ENCODE measurements at regions not wholly inside any gene's neighbourhood (a gene's known extent, or its start where the extent isn't known, plus 50 kb on each side); places are given as distances from the start of the nearest gene placed in this dataset.
A peak's percentile ranks its signal among the peaks of the same experiment; 100 is the strongest.

DNA sequence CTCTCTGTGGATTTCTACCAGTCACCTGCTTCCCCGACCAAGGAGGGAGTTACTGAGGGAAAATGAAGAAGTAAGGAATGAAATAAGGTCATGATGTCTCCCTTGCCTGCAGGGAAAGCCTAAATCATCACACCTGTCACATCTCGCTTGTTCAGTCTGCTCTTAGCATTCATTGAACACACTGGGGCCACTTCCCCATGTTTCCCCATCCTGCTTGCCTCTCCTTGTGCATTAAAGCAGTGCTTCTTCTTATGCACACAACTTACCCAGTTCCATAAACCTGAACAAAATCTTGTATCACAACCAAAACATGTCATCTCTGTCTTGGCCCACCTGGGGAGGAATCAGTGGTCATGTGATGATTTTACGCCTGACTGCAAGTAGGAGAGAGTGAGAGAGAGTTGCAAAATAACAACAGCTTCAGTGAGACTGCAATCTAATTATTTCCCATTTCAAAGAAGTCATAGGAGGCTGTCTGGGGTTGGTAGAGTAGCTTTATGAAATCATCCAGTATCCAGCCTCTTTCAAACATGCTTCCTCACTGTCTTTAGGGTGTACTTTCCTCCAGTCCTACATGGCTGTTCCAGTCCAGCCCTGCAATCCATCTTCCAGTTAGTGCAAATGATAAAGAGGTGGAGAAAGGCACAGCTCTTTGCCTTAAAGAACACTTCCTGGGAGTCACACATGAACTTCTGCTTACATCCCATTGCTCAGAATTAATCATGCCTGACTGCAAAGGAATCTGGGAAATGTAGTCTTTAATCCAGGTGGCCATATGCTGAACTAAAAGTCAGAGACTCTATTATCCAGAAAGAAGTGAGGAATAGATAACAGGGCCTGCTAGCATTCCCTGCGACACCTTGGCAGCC lies 220.1 kb downstream of the HAUS1 start:
- DNase-seq = peak; percentile 62

DNA sequence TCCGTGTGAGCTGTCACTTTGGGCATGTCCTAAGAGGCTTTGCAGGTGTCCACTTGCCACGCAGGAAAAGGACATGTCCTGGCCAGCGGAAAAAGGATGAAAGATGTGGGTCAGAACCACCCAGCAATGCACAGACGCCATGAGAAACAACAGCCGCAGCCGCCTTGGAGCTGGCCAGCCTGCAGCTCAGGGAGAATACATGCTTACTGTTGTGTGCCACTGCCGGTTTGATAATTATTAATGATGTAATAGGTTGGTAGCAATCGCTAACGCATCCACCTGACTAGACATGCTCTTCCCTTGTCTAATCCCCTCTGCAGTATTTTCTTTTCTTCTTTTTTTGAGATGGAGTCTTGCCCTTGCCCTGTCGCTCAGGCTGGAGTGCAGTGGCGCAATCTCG lies 221.7 kb downstream of the HAUS1 start:
- no peak for DNase-seq

- no peak for DNase-seq
Measured at GRCh38 chr18:46329736-46330246, 225.6 kb downstream of the HAUS1 start.

GRCh38 chr18:46331316-46331715 lies 227.1 kb downstream of the HAUS1 start:
- DNase-seq = no peak

DNA sequence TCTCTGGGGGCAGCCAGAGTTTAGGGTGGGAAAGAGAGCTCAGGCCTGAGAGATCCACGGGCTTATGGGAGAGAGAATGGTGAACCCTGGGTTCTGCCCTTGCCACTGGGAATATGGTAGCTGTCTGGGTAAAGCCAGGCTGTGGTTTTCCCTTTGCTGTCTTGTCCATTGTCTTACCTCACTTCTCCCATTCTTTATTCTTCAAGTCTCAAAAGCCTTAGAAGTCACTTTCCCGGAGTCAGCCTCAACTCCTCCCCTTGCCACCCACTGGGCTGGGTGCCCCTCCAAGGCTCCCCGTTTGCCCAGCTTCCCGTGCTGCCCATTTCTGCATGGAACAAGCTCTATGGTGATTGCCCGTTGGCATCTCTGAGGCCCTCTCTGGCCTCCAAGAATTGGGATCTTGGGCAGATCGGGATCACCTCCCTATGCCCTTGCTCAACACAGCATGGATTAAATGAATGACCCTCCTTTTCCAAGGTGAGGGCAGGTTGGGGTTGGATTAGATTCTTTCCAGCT lies 228.2 kb downstream of the HAUS1 start:
- DNase-seq = no peak

DNA sequence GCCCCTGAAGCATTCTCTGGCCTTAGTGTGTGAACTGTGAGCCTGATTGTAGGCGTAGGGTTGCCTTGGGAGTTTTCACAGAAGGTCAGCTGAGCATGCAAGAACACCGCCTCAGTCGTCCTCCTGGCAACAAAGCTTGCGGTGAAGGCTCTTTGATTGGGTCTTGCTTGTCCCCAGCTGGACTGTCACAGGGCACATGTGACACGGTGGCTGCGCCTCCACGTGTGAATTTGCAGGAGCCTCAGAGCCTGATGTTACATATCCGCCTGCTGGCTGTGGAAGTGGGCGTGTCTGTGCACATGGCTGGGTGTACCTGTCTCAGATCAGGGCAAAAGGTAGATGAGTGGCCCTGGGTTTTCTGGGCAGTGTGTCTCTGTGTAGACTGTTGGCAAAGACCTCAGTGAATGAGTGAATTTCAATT lies 228.7 kb downstream of the HAUS1 start:
- DNase-seq = no peak

DNA sequence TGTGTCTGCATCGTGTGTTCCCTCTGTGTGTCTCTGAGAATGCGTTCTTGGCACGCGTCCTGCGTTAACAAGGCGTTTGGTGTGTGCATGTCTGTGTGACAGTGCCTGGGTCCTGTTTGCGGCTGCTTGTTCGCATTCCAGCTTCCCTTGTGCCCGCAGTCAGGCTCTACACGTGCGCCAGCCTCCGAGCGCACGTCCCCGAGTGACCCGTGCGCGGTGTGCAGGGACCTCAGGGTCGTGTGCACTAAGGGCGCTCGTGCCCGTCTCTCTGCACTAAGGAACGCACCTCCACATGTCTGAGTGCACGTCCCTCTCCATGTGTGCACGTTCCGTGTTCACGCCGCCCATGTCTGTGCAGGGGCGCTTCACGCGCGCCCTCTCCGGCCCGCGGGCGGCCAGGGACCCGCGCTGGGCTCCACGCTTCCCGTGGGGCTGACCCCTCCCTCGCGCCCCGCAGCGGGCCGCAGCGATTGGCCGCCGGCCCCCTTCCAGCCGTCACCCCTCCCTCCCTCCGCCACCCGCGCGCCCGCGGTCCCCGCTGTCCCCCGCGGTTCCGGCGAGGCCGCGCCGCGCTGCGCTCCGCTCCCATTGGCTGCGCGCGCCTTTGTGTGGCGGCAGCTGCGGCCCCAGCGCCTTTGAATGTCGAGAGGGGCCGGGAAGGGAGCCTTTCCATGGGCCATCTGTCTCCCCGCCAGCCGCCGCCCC lies 229.4 kb downstream of the HAUS1 start:
- peak; percentile 37 for DNase-seq

DNA sequence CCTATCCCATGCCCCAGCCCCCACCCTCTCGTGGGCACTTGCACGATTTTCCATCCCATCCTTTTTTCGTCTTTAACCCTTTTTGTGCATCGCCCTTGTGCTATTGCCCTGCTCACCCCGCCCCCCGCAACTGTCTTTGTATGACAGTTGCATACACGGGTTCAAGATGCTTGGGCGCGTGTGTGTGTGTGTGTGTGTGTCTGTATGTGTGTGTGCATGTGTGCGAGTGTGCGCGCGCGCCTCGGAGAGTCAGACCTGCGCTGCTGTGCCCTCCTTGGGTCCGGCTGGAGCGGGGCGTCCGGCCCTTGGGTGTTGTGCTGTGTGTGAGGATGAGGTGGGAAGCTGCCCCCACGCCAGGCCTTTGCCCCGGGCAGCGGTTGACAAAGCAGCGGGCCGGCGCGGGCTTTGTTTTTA lies 230.7 kb downstream of the HAUS1 start:
- DNase-seq = no peak

- no peak for DNase-seq
Measured at GRCh38 chr18:46335534-46336101, 231.4 kb downstream of the HAUS1 start.

DNA sequence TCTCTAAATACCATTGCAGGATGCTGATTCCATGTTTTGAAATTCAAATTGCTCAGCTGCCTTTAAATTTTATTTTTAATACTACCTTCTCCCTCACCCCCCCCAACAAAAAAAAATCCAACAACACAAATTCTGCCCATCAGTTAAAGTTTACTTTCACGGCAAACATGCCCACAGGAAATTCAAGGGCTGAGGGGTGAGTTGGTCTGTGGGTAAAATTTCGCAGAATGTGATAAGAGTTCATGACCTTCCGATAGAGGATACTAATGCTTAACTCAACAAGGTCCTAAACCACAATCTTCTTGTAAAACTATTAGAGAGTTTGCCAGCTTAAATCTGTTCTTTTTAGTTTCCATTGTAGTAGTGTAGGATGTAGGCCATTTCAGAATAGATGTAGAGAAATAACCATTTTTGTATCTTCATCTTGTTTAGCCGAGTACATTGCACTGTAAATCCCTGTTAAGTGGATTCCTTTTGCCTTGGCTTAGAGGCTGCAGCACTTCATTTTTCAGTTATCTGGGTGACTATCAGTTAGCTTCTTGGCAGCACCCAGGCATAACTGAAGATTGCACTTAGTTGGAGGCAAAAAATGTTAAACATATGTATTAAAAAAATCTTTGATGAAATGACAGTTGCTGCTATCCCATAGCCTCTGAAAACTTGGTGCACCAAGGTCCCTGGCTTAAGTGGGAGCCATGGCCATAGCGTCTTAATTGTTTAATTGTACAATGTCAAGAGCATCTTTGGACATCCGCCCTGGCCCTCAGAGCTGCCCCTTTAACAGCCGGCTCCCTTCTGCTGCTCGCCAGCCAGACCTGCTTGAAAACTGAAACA lies 232.3 kb downstream of the HAUS1 start:
- no peak for DNase-seq

DNA sequence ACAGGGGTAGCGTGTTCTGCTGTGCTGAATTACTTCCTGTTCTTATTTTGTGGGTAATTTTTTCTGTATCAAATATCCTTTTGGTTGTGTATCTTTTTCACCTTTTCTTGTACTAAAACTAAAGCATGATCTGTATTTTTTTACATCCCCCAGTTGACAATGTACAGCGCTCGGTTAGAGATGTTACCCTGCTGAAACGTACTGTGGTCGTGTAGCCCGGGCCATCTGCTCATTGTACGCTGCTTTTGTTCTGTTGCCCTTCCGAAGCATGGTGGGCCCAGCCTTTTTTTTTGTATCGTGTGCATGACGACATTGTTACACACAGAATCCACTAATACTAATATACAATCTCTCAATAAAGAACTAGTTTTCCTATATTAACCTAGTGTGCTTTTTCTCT lies 233.1 kb downstream of the HAUS1 start:
- no peak for DNase-seq

- no peak for DNase-seq
Measured at GRCh38 chr18:46338205-46338604, 234.0 kb downstream of the HAUS1 start.

- no peak for DNase-seq
Measured at GRCh38 chr18:46338766-46339165, 234.6 kb downstream of the HAUS1 start.

DNA sequence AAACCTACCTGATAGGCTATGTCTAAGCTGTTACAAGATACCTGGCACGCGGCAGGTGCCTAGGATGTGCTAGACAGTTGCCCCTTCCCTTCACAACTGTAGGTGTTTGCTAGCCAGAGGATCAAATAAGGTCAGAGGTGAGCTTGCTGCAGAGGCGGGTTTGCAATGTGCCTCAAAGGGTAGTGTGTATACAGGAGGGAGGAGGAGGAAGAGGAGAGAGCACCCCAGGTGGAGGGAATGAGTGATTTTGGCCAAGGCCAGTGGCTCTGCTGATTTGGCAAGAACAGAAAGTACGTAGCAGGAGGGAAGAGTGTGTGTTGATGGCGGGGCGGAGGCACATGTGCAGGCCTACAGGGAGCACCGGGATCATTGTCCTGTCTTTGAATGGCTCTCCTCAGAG lies 236.5 kb downstream of the HAUS1 start:
- no peak for DNase-seq

- no peak for DNase-seq
Measured at GRCh38 chr18:46341986-46342525, 237.9 kb downstream of the HAUS1 start.

GRCh38 chr18:46343456-46343855 lies 239.3 kb downstream of the HAUS1 start:
- DNase-seq = no peak

DNA sequence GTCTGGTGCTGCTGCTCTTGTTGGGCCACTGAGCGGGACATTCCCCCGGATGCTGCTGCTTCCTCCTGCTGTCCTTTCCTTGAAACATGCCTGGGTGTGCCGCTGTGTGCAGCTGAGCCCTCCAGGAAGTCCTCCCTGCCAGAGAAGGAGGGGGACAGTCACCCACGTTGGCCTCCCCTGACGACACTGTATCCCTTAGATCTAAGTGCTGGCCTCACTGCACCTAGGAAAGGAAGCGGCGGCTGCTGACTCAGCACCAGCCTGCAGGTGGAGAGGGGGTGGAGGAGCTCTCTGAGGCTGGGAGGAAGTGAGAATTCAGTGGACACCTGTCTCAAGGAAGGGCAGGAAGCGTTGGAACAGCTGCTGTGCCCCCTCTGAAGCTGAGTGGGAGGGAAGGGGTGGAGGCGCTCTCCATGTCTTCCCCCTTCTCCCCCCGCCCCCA lies 239.8 kb downstream of the HAUS1 start:
- DNase-seq = no peak

DNA sequence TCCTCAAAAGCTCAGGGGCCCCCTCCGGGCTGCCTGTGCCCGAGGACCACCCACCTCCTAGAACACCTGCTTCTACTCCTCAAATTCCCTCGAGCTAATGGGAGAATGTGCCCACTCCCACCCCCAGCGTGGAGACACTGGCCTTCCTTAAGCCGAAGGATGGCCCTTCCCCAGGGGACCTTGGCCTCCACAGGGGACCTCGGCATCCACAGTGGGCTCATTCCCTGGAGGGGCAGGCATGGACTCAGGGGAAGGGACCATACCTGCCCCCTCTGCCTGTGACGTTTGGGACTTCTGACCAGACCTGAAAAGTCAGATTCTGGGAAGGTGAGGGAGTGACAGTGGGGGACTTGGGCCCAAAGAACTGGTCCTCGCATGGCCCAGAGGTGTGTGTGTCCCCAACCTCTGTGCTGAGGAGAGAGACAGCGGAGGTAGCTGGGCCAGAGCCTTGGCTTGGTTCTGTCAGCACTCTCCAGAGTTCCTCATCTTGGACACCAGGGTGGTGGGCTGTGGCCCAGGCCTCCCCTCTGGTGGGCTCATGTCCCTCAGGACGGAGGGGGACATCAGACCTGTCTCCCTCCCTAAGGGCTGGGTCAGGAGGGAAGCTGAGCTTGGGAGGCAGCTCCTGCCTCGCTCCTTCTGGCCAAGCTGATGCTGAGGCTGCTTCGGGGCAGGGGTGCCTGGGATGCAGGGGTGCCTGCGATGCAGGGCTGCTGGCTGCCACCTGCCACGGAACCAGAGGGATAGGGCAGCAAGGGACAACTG lies 240.4 kb downstream of the HAUS1 start:
- no peak for DNase-seq

DNA sequence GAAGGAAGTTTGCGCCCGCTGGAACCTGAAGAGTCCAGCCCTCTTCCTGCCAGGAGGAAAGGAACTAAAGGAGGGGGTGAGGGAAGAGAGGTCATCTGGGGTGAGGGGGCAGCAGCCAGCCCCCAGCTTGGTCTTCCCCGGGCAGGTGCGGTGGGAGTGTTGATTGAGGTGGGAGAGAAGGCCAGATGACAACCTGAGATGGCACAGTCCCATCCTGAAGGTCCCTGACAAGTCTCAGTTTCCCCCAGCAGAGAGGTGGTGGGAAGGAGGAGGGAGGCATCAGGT lies 240.9 kb downstream of the HAUS1 start:
- DNase-seq = no peak

GRCh38 chr18:46346213-46346612 lies 242.0 kb downstream of the HAUS1 start:
- no peak for DNase-seq

DNA sequence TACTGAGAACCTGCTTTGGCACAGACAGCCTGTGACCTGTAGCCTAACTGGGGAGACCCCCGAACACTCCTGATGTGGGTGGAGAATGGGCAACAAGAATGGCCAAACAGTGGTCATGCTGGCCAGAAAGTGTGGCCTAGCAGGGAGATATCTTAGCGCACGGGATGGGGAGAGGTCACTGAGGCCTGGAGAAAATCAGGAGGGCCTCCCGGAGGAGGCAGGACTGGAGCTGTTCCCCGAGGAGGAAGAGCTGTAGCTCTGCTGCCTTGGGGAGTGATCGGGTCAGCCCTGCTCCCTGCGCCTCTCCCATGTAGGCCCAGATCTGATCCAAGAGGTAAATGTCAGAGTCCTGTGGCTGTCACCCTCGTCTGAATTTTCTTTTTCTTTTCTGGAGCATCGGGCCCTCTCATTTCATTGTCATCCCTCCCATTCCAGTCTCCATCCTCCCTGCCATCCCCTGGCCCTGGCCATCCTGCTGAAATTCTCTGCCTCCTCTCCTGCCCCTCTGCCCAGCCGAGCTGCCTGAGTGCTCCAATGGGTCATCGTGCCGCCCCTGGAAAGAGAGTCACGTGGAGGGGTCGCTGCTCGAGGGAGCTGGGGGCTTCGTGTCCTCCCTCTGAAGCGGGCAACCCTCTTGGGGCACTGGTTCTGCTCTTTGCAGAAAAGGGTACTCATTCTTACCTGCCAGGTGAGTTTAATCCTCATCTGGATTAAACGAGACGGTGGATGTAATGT lies 242.9 kb downstream of the HAUS1 start:
- no peak for DNase-seq

Measured in fibroblast of skin of back (primary cell).